ENCODE measurements at regions not wholly inside any gene's neighbourhood (a gene's known extent, or its start where the extent isn't known, plus 50 kb on each side); places are given as distances from the start of the nearest gene placed in this dataset.

GRCh38 chr22:46040471-46041465 lies 63.8 kb upstream of the WNT7B start:
- TF ChIP-seq CTCF (IDR thresholded peaks at IDR 0.05) (no peak), POLR2A (IDR thresholded peaks at IDR 0.05) (no peak)
